Neural cell (in vitro differentiated cells): ENCODE measurements at regions not wholly inside any gene's neighbourhood (a gene's known extent, or its start where the extent isn't known, plus 50 kb on each side); places are given as distances from the start of the nearest gene placed in this dataset.
A peak's percentile ranks its signal among the peaks of the same experiment; 100 is the strongest.

Source experiments
- H2AFZ ChIP-seq: fragments of 200-600, 300-800 bp; sonication (generic), shearing (Covaris generic); 2 replicates; pipeline ENCODE4 v1.6.0; 2014; ENCODE audit warnings: low read depth, mild to moderate bottlenecking, antibody characterized with exemption, low read length, moderate library complexity
- H3F3A ChIP-seq: fragments of 200-600 bp; shearing (Covaris generic); 2 replicates; pipeline ENCODE4 v1.6.1; 2016; ENCODE audit warnings: mild to moderate bottlenecking, moderate library complexity, mixed read lengths, antibody characterized with exemption, low read length; ENCODE audit not compliant: insufficient read depth, poor library complexity, severe bottlenecking
- H3K27ac ChIP-seq: fragments of 200-600, 300-800 bp; sonication (generic), shearing (Covaris generic); 2 replicates; pipeline ENCODE4 v1.5.1; 2014; ENCODE audit warnings: mild to moderate bottlenecking, low read length, moderate library complexity
- H3K27me3 ChIP-seq: fragments of 300-800, 200-600 bp; sonication (generic), shearing (Covaris generic); 2 replicates; pipeline ENCODE4 v1.6.0; 2014; ENCODE audit warnings: mild to moderate bottlenecking, low read depth, low read length, moderate library complexity; ENCODE audit not compliant: insufficient read depth
- H3K36me3 ChIP-seq: fragments of 300-800, 200-600 bp; sonication (generic), shearing (Covaris generic); 2 replicates; pipeline ENCODE4 v1.5.1; 2014; ENCODE audit warnings: mild to moderate bottlenecking, antibody characterized with exemption, low read length, moderate library complexity; ENCODE audit not compliant: insufficient read depth
- H3K4me2 ChIP-seq: fragments of 300-800, 200-600 bp; sonication (generic), shearing (Covaris generic); 2 replicates; pipeline ENCODE4 v1.6.0; 2014; ENCODE audit warnings: mild to moderate bottlenecking, low read length
- H3K4me3 ChIP-seq: fragments of 300-800, 200-600 bp; sonication (generic), shearing (Covaris generic); 2 replicates; pipeline ENCODE4 v1.5.1; 2014; ENCODE audit warnings: mild to moderate bottlenecking, low read length, moderate library complexity
- H3K79me2 ChIP-seq: fragments of 200-600 bp; shearing (Covaris generic); replicated peaks from 2 replicates; pipeline ENCODE4 v1.6.0; 2014; ENCODE audit warnings: mild to moderate bottlenecking, low read length, moderate library complexity; ENCODE audit not compliant: insufficient read depth
- H3K9ac ChIP-seq: fragments of 300-800, 200-600 bp; sonication (generic), shearing (Covaris generic); 2 replicates; pipeline ENCODE4 v1.6.1; 2016; ENCODE audit warnings: mild to moderate bottlenecking, low read length, mixed read lengths
- H3K9me2 ChIP-seq: fragments of 200-600 bp; shearing (Covaris generic); 2 replicates; pipeline ENCODE4 v1.6.1; 2016; ENCODE audit warnings: mild to moderate bottlenecking, low read length, mixed read lengths; ENCODE audit not compliant: insufficient read depth
- H3K9me3 ChIP-seq: fragments of 200-600, 300-800 bp; sonication (generic), shearing (Covaris generic); 2 replicates; pipeline ENCODE4 v1.6.1; 2016; ENCODE audit warnings: mild to moderate bottlenecking, mixed run types, low read length, moderate library complexity, mixed read lengths
- H4K20me1 ChIP-seq: fragments of 200-600 bp; shearing (Covaris generic); 2 replicates; pipeline ENCODE4 v1.6.1; 2016; ENCODE audit warnings: mild to moderate bottlenecking, mixed run types; ENCODE audit not compliant: insufficient read depth
- EP300 ChIP-seq: fragments of 450-650 bp; conservative IDR thresholded peaks from 2 replicates; pipeline ENCODE4 v1.6.1; 2014; ENCODE audit warnings: antibody characterized with exemption, mild to moderate bottlenecking, moderate library complexity; ENCODE audit not compliant: poor library complexity, severe bottlenecking
- EZH2 ChIP-seq: fragments of 200-600, 300-800 bp; shearing (Covaris generic), sonication (generic); IDR thresholded peaks from 2 replicates; pipeline ENCODE4 v1.6.1; 2014; ENCODE audit warnings: antibody characterized with exemption, low read length, borderline replicate concordance, mild to moderate bottlenecking; ENCODE audit not compliant: insufficient read depth, poor library complexity, severe bottlenecking
- MXI1 ChIP-seq: fragments of 450-650 bp; conservative IDR thresholded peaks from 2 replicates; pipeline ENCODE4 v1.6.1; 2014; ENCODE audit warnings: antibody characterized with exemption, mild to moderate bottlenecking; ENCODE audit not compliant: poor library complexity, severe bottlenecking
- POLR2AphosphoS5 ChIP-seq: IDR thresholded peaks from 2 replicates; pipeline ENCODE4 v1.6.1; 2012
- RAD21 ChIP-seq: fragments of 450-650 bp; conservative IDR thresholded peaks from 2 replicates; pipeline ENCODE4 v1.6.1; 2014; ENCODE audit warnings: antibody characterized with exemption, mild to moderate bottlenecking, moderate library complexity
- SMC3 ChIP-seq: fragments of 450-650 bp; conservative IDR thresholded peaks from 2 replicates; pipeline ENCODE4 v1.6.1; 2014; ENCODE audit warnings: antibody characterized with exemption, mild to moderate bottlenecking, moderate library complexity; ENCODE audit not compliant: poor library complexity
- TAF1 ChIP-seq: IDR thresholded peaks from 2 replicates; pipeline ENCODE4 v1.6.1; 2012; ENCODE audit warnings: low read depth
- TF ChIP-seq, protein P1 (sequence below): IDR thresholded peaks from 2 replicates; pipeline ENCODE4 v1.6.1; 2012; ENCODE audit warnings: borderline replicate concordance
- TF ChIP-seq, protein P2 (sequence below): fragments of 450-650 bp; IDR thresholded peaks from 2 replicates; pipeline ENCODE4 v1.5.1; 2014; ENCODE audit warnings: antibody characterized with exemption, mild to moderate bottlenecking, moderate library complexity; ENCODE audit not compliant: poor library complexity, severe bottlenecking

DNA sequence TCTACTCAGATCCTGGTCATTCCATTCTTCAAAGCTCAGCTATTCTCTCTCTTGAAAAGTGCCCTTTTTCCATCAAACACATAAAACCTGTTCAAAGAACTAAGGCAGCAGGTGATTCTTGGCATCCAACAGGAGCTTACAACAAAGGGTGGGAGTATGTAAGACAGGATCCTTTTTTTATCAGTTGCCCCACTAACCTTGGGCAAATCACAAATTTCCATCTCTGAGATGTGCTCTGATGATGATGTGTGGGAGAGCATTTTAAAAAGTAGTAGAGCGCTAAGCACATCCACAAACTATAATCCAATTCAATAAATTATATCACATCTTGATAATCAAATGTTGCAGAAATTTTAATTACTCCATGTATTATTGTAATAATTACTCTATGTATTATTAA, 53.7 kb upstream of the FDX1 start (continued):
- no peak for TF ChIP-seq TAF1

GRCh38 chr11:110376711-110377324, 52.9 kb upstream of the FDX1 start:
- Histone ChIP-seq H3K4me3 (no peak overlapping the region), H3F3A (no peaks in the 10 kb centered on the region), H3K4me2 (no peak overlapping the region), H2AFZ (no peak overlapping the region), H3K36me3 (no peaks in the 10 kb centered on the region), H4K20me1 (no peaks in the 10 kb centered on the region), H3K9me3 (no peaks in the 10 kb centered on the region), H3K9me2 (no peaks in the 10 kb centered on the region), H3K79me2 (no peaks in the 10 kb centered on the region), H3K9ac (no peak overlapping the region), H3K27ac (no peak overlapping the region), H3K27me3 (no peaks in the 10 kb centered on the region)
- TF ChIP-seq, protein P1, sequence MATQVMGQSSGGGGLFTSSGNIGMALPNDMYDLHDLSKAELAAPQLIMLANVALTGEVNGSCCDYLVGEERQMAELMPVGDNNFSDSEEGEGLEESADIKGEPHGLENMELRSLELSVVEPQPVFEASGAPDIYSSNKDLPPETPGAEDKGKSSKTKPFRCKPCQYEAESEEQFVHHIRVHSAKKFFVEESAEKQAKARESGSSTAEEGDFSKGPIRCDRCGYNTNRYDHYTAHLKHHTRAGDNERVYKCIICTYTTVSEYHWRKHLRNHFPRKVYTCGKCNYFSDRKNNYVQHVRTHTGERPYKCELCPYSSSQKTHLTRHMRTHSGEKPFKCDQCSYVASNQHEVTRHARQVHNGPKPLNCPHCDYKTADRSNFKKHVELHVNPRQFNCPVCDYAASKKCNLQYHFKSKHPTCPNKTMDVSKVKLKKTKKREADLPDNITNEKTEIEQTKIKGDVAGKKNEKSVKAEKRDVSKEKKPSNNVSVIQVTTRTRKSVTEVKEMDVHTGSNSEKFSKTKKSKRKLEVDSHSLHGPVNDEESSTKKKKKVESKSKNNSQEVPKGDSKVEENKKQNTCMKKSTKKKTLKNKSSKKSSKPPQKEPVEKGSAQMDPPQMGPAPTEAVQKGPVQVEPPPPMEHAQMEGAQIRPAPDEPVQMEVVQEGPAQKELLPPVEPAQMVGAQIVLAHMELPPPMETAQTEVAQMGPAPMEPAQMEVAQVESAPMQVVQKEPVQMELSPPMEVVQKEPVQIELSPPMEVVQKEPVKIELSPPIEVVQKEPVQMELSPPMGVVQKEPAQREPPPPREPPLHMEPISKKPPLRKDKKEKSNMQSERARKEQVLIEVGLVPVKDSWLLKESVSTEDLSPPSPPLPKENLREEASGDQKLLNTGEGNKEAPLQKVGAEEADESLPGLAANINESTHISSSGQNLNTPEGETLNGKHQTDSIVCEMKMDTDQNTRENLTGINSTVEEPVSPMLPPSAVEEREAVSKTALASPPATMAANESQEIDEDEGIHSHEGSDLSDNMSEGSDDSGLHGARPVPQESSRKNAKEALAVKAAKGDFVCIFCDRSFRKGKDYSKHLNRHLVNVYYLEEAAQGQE, result no peak
- TF ChIP-seq SMC3, result peak; percentile 83
- TF ChIP-seq RAD21, result peak; percentile 76
- no peak for TF ChIP-seq TAF1
- no peak for TF ChIP-seq POLR2AphosphoS5
- TF ChIP-seq EZH2, result no peak
- TF ChIP-seq, protein P2, sequence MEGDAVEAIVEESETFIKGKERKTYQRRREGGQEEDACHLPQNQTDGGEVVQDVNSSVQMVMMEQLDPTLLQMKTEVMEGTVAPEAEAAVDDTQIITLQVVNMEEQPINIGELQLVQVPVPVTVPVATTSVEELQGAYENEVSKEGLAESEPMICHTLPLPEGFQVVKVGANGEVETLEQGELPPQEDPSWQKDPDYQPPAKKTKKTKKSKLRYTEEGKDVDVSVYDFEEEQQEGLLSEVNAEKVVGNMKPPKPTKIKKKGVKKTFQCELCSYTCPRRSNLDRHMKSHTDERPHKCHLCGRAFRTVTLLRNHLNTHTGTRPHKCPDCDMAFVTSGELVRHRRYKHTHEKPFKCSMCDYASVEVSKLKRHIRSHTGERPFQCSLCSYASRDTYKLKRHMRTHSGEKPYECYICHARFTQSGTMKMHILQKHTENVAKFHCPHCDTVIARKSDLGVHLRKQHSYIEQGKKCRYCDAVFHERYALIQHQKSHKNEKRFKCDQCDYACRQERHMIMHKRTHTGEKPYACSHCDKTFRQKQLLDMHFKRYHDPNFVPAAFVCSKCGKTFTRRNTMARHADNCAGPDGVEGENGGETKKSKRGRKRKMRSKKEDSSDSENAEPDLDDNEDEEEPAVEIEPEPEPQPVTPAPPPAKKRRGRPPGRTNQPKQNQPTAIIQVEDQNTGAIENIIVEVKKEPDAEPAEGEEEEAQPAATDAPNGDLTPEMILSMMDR, result peak; percentile 82
- TF ChIP-seq MXI1, result no peak
- no peak for TF ChIP-seq EP300

GRCh38 chr11:110377434-110377833, 52.3 kb upstream of the FDX1 start:
- Histone ChIP-seq H3K9me2 (no peaks in the 10 kb centered on the region), H3K27ac (no peak overlapping the region), H3K4me2 (no peak overlapping the region), H3K9me3 (no peaks in the 10 kb centered on the region), H3K27me3 (no peaks in the 10 kb centered on the region), H3K4me3 (no peak overlapping the region), H3K36me3 (no peaks in the 10 kb centered on the region), H3K9ac (no peak overlapping the region), H4K20me1 (no peaks in the 10 kb centered on the region), H3K79me2 (no peaks in the 10 kb centered on the region), H3F3A (no peaks in the 10 kb centered on the region), H2AFZ (no peak overlapping the region)
- TF ChIP-seq SMC3 (no peak), RAD21 (no peak), MXI1 (no peak), TAF1 (no peak), EP300 (no peak), POLR2AphosphoS5 (no peak), EZH2 (no peak)
- TF ChIP-seq, protein P2, result no peak
- TF ChIP-seq, protein P1, result no peak
